ENCODE measurements at regions not wholly inside any gene's neighbourhood (a gene's known extent, or its start where the extent isn't known, plus 50 kb on each side); places are given as distances from the start of the nearest gene placed in this dataset.

DNA sequence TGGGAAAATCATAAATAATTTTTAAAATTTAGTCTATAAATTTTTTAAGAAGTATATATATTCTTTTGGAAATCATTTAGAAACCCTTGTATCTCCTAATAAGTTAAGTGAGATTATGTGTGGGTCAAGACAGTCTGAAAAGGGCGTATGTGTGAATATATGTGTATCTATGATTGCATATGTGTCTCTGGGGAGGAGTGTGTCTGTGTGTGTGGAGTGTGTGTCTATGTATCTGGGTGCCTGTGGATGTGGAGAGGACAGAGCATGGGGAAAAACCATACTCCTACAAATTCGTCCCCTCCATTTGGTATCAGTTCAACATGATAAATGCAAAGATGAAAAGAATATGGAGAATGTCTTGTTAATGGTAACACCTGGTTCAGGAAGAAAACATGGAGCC lies 342.0 kb upstream of the ACTBL2 start:
- no peak for DNase-seq

GRCh38 chr5:57824047-57824446 lies 341.4 kb upstream of the ACTBL2 start:
- DNase-seq = no peak

DNA sequence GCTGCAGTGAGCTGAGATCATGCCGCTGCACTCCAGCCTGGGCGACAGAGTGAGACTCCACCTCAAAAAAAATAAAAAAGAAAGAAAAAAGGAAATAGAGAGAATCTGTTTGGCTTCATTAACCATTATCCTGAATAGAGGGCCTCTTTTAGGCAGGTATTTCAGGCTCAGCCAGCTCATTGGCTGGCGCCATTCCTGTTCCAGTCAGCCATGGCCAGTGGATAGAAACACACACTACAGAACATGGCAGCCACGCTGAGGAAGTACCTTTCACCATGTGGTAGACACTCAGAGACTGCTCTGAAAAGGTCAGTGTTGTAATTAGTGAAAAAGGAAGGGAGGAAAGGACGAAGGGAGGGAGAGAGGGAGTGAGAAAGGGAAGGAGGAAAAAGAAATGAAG lies 340.0 kb upstream of the ACTBL2 start:
- DNase-seq = no peak

GRCh38 chr5:57818397-57818796 lies 335.8 kb upstream of the ACTBL2 start:
- no peak for DNase-seq

GRCh38 chr5:57817924-57818323 lies 335.3 kb upstream of the ACTBL2 start:
- DNase-seq = no peak

DNA sequence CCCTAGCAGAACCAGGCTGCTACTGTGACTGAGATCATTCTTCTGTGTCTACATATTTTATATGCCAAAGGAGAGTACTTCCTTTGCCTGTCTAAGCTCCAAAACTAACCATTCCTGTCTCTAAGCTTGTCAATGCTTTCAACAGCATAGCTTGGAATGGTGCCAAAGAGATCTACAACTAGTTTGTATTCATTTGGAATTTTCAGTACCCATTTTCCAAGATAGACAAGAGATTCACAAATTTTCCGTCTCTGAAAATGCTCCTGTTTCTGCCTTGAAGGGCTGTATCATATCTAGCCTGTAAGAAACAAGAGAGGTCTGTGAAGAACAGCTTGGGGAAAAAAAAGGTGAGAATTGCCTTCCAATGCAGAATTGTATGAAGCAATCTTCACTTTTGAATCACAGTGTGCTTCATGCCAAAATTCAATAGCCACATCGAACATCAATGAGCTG lies 334.4 kb upstream of the ACTBL2 start:
- no peak for DNase-seq

- DNase-seq = no peak
Observed at GRCh38 chr5:57816108-57816507, 333.5 kb upstream of the ACTBL2 start.

DNA sequence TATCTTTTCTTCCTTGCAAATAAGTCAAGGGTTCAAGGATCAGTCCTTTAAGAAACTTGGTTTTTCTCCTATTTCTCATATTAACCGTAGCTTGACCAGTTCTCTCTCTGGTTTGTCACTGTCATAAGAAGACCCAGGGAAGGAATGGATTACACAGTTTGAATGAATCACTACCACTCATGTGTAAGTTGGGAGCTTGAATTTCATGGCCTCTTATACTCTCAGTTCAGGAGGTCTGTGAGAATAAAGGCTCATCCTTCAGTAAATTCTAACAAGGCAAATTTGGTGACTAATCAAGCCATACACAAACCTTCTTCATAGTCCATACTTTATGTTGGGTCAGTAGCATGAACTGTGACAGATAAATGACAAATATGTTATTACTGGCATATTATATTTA lies 323.1 kb upstream of the ACTBL2 start:
- no peak for DNase-seq

DNA sequence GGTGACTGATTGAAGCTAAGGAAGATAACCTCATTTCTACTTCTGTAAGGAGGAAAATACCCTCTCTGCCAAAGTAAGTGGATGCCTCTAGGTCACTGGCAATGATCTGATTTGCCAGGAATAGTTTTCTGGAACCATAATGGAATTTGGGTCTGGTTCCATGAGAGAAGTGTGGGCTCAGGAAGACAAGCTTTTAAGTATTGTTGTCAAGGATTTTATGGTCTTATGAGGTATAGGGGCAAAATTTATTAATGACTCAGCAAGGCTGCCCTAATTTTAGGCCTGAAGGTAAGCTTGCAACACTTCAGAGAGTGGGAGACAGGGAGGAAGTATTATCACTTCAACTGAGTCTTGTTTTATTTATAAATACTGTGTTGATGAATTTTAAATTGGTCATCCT lies 322.6 kb upstream of the ACTBL2 start:
- no peak for DNase-seq

- no peak for DNase-seq
Observed at GRCh38 chr5:57804505-57804904, 321.9 kb upstream of the ACTBL2 start.

- DNase-seq = no peak
Observed at GRCh38 chr5:57804007-57804444, 321.4 kb upstream of the ACTBL2 start.

DNA sequence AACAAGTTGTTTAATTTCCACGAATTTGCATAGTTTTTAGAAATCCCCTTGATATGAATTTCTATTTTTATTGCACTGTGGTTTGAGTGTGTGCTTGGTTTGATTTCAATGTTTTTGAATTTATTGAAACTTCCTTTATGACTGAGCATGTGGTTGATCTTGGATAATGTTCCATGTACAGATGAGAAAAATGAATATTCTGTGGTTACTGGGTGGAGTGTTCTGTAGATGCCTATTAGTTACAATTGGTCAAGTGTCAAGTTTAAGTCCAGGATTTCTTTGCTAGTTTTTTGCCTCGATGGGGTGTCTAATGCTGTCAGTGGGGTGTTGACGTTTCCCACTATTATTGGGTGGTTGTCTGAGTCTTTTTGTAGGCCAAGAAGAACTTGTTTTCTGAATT lies 319.5 kb upstream of the ACTBL2 start:
- DNase-seq = no peak

GRCh38 chr5:57795203-57795602 lies 312.6 kb upstream of the ACTBL2 start:
- no peak for DNase-seq

- DNase-seq = no peak
Observed at GRCh38 chr5:57791875-57792274, 309.3 kb upstream of the ACTBL2 start.

- DNase-seq = no peak
Observed at GRCh38 chr5:57785946-57786345, 303.3 kb upstream of the ACTBL2 start.

- no peak for DNase-seq
Observed at GRCh38 chr5:57784121-57784520, 301.5 kb upstream of the ACTBL2 start.

GRCh38 chr5:57783693-57784092 lies 301.1 kb upstream of the ACTBL2 start:
- DNase-seq = no peak

GRCh38 chr5:57780961-57781325 lies 298.3 kb upstream of the ACTBL2 start:
- DNase-seq = no peak

- no peak for DNase-seq
Observed at GRCh38 chr5:57780306-57780960, 297.8 kb upstream of the ACTBL2 start.

DNA sequence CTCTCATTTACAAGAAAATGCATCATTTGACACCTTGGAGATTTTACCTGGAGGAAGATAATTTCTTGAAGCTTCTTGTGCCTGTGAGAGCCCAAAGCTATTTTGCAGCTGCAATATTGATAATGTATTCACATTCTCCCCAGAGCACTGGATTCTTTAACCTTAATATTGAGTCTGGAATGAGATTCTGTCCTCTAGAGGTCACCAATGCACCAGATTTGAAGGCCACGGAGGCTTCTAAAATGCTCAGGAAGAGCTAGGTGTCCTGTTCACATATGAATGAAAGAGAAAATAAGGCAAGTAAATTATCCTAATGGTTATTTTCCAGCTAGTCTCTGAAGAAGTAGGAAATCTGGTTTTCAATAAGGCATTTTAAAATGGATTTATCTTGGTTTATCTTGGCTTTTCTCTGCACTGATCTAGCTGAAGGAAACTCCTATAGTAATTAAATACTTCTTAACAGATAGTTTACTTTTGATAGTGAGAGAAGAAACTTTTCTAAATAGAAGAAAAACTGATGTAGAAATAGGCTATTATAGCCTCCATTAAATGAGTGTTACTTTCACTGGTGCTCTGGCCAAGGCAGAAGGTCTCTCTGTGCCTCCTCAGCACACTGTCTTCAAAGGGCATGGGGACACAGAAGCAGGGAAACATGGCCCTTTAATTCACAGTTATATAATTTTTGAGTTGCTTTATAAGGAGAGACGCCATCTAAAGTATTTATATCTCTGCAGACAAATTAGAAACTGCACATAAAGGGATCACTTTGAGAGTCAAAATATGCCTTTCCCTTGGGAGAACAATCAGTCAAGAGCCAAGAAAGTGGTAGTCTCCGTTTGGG lies 297.0 kb upstream of the ACTBL2 start:
- peak; percentile 37 for DNase-seq

- DNase-seq = no peak
Observed at GRCh38 chr5:57778501-57779091, 296.0 kb upstream of the ACTBL2 start.

DNA sequence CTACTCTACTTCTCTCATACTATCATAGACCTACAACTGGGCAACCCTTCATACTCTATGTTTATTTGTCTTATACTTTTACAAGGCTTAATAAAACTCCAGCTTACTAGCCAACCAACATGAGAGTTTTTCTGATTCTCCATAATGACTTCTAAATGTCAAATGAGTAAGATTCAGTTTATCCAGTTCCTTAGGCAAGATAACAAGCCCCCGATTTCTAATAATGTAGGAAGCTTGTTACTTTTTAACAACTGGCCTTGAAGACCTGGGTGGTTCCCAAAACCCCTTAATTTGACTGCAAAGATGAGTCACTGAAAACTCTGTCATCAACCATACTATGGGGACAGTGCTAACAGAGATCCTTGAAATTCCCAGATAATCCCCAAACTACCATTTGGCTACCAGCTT lies 294.6 kb upstream of the ACTBL2 start:
- DNase-seq = no peak

DNA sequence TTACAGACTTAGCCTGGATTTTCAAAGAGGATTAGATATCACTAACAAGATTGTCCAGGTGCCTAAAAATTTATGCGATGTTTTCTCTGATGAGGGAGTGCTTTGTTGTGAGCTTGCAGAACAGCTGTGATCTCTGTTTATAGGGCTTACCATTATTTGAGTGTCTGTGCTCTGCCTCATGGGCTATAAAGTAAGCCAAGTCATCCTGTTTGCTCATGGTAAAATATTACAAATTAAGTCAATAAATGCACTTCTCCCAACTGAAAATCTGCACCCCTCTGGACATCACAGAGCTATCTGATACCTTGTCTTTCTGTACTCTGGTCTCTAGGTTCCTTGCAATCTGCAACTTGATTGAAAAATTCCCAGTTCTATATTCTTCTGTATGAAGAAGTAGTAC lies 293.4 kb upstream of the ACTBL2 start:
- no peak for DNase-seq

DNA sequence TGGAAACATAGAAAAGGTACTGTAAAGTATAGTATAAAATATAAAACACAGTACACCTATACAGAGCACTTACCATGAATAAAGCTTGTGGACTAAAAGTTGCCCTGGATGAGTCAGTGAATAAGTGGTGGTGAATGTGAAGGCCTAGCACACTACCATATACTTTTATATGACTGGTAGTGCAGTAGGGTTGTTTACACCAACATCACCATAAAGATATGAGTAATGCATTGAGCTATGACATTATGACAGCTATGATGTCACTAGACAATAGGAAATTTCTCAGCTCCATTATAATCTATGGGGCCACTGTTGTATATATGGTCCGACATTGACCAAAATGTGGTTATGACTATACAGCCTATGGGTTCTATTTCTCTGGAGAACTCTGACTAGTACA lies 291.8 kb upstream of the ACTBL2 start:
- DNase-seq = no peak
